HG03095 (cell line): ENCODE measurements at regions not wholly inside any gene's neighbourhood (a gene's known extent, or its start where the extent isn't known, plus 50 kb on each side); places are given as distances from the start of the nearest gene placed in this dataset.
"Not testable (repeated sequence)": the region's sequence is repeated elsewhere in the genome, so short reads cannot be mapped to it uniquely, and the experiment has no call there.

ENCODE experiments used
- ATAC-seq: cut with Tn5 transposase; IDR thresholded peaks from one replicate; pipeline ENCODE4 v1.9.1; 2021; ENCODE audit warnings: moderate library complexity; ENCODE audit not compliant: unreplicated experiment

- no peak for ATAC-seq
Measured at GRCh38 chr5:88092958-88093605, 175.6 kb downstream of the TMEM161B start.

GRCh38 chr5:88092358-88092757, 176.3 kb downstream of the TMEM161B start:
- no peak for ATAC-seq

- no peak for ATAC-seq
Measured at GRCh38 chr5:88090506-88090905, 178.1 kb downstream of the TMEM161B start.

- no peak for ATAC-seq
Measured at GRCh38 chr5:88089719-88090390, 178.8 kb downstream of the TMEM161B start.

GRCh38 chr5:88085462-88085861, 183.2 kb downstream of the TMEM161B start:
- no peak for ATAC-seq

- no peak for ATAC-seq
Measured at GRCh38 chr5:88081877-88082276, 186.8 kb downstream of the TMEM161B start.

- ATAC-seq, result no peak
Measured at GRCh38 chr5:88063813-88064212, 204.8 kb downstream of the TMEM161B start.

- ATAC-seq, result no peak
Measured at GRCh38 chr5:88060194-88060593, 208.5 kb downstream of the TMEM161B start.

GRCh38 chr5:88058625-88059024, 210.0 kb downstream of the TMEM161B start:
- no peak for ATAC-seq

GRCh38 chr5:88052468-88052867, 216.2 kb downstream of the TMEM161B start:
- not testable (repeated sequence) for ATAC-seq

- no peak for ATAC-seq
Measured at GRCh38 chr5:88051148-88051547, 217.5 kb downstream of the TMEM161B start.

GRCh38 chr5:88049737-88050136, 218.9 kb downstream of the TMEM161B start:
- ATAC-seq, result no peak

- no peak for ATAC-seq
Measured at GRCh38 chr5:88049156-88049555, 219.5 kb downstream of the TMEM161B start.

- ATAC-seq, result no peak
Measured at GRCh38 chr5:88045931-88046461, 222.6 kb downstream of the TMEM161B start.

- ATAC-seq, result no peak
Measured at GRCh38 chr5:88045165-88045564, 223.5 kb downstream of the TMEM161B start.

GRCh38 chr5:88034520-88034919, 234.1 kb downstream of the TMEM161B start:
- ATAC-seq, result no peak

GRCh38 chr5:88033191-88033590, 235.5 kb downstream of the TMEM161B start:
- ATAC-seq, result no peak

GRCh38 chr5:88029011-88029410, 239.6 kb downstream of the TMEM161B start:
- ATAC-seq, result no peak

GRCh38 chr5:88021141-88021540, 247.5 kb downstream of the TMEM161B start:
- ATAC-seq, result no peak

GRCh38 chr5:88014984-88015383, 253.7 kb downstream of the TMEM161B start:
- ATAC-seq, result not testable (repeated sequence)

- no peak for ATAC-seq
Measured at GRCh38 chr5:88000877-88001276, 267.8 kb downstream of the TMEM161B start.

- ATAC-seq, result no peak
Measured at GRCh38 chr5:87997662-87998061, 271.0 kb downstream of the TMEM161B start.
